HepG2 (cell line): ENCODE measurements at regions not wholly inside any gene's neighbourhood (a gene's known extent, or its start where the extent isn't known, plus 50 kb on each side); places are given as distances from the start of the nearest gene placed in this dataset.

Source experiments
- DNMT1 ChIP-seq: sonication (generic); formaldehyde crosslinking; IDR thresholded peaks from 2 replicates; pipeline ENCODE4 v1.5.1; 2020; ENCODE audit warnings: mild to moderate bottlenecking, missing genetic modification reagents
- FOXK1 ChIP-seq: sonication (generic); formaldehyde crosslinking; IDR thresholded peaks from 2 replicates; pipeline ENCODE4 v1.4.0; 2020; ENCODE audit warnings: low read depth, missing genetic modification reagents, borderline replicate concordance
- GABPA ChIP-seq, 2 experiments: IDR thresholded peaks; 2 replicates each; pipeline ENCODE4 v1.6.1; 2011 to 2016; ENCODE audit warnings: low read depth in 2 of 2, low read length in 1 of 2, missing biosample characterization in 1 of 2, missing genetic modification characterization in 1 of 2
- HIC2 ChIP-seq: sonication (generic); formaldehyde crosslinking; IDR thresholded peaks from 2 replicates; pipeline ENCODE4 v1.9.0; 2022; ENCODE audit warnings: low read depth, missing genetic modification reagents
- KDM1A ChIP-seq: IDR thresholded peaks from 2 replicates; pipeline ENCODE4 v1.6.1; 2016; ENCODE audit warnings: missing compliant biosample characterization
- MIER3 ChIP-seq: IDR thresholded peaks from 2 replicates; pipeline ENCODE4 v1.6.1; 2016; ENCODE audit warnings: missing compliant biosample characterization, borderline replicate concordance
- MXI1 ChIP-seq: IDR thresholded peaks from 3 replicates; pipeline ENCODE4 v1.6.1; 2012; ENCODE audit warnings: low read depth, low read length, inconsistent platforms, borderline replicate concordance
- PBX3 ChIP-seq: sonication (generic); formaldehyde crosslinking; IDR thresholded peaks from 2 replicates; pipeline ENCODE4 v1.8.1; 2023; ENCODE audit warnings: missing genetic modification reagents, inconsistent platforms, borderline replicate concordance
- STAT5B ChIP-seq: sonication (generic); formaldehyde crosslinking; IDR thresholded peaks from 2 replicates; pipeline ENCODE4 v1.4.0; 2020; ENCODE audit warnings: missing genetic modification reagents
- ZNF281 ChIP-seq: sonication (generic); formaldehyde crosslinking; IDR thresholded peaks from 2 replicates; pipeline ENCODE4 v1.4.0; 2020; ENCODE audit warnings: missing genetic modification reagents, borderline replicate concordance
- TF ChIP-seq, protein P1 (sequence below): IDR thresholded peaks from 2 replicates; pipeline ENCODE4 v1.6.1; 2016; ENCODE audit warnings: low read depth, borderline replicate concordance
- TF ChIP-seq, protein P2 (sequence below): IDR thresholded peaks from 2 replicates; pipeline ENCODE4 v1.4.0; 2020; ENCODE audit warnings: mild to moderate bottlenecking, missing genetic modification reagents

DNA sequence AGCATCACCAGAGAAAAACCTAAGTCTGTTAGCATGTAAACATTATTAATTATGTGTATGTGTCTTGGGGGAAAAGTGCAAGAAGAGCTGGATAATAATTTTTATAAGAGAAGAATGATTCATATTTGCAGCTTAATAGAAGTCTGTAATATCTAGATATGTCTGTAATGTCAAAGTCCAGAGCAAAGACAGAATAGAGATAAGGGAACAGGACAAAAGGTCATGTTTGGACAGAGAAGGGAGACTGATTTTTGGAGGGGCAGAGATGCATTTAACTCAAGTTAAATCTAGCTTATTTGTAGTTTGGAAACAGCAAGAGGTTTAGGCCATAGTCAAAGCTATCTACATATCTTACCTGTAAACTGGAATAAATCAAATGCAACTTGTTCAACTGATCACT is 61.2 kb downstream of the MAGED1 start:
- no peak for TF ChIP-seq ZNF281 (CRISPR knock-in tag)
- no peak for TF ChIP-seq GABPA (IDR thresholded peaks at IDR 0.05; ENCODE audit: low read depth, low read length)
- no peak for TF ChIP-seq GABPA (CRISPR knock-in tag; IDR thresholded peaks at IDR 0.05; ENCODE audit: low read depth)
- TF ChIP-seq HIC2: no peak
- TF ChIP-seq DNMT1: no peak
- no peak for TF ChIP-seq PBX3 (CRISPR knock-in tag)
- no peak for TF ChIP-seq STAT5B
- no peak for TF ChIP-seq MXI1
- TF ChIP-seq FOXK1: no peak
- TF ChIP-seq KDM1A (CRISPR knock-in tag): no peak
- TF ChIP-seq, protein P1, sequence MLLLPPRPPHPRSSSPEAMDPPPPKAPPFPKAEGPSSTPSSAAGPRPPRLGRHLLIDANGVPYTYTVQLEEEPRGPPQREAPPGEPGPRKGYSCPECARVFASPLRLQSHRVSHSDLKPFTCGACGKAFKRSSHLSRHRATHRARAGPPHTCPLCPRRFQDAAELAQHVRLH (CRISPR knock-in tag): no peak
- TF ChIP-seq, protein P2, sequence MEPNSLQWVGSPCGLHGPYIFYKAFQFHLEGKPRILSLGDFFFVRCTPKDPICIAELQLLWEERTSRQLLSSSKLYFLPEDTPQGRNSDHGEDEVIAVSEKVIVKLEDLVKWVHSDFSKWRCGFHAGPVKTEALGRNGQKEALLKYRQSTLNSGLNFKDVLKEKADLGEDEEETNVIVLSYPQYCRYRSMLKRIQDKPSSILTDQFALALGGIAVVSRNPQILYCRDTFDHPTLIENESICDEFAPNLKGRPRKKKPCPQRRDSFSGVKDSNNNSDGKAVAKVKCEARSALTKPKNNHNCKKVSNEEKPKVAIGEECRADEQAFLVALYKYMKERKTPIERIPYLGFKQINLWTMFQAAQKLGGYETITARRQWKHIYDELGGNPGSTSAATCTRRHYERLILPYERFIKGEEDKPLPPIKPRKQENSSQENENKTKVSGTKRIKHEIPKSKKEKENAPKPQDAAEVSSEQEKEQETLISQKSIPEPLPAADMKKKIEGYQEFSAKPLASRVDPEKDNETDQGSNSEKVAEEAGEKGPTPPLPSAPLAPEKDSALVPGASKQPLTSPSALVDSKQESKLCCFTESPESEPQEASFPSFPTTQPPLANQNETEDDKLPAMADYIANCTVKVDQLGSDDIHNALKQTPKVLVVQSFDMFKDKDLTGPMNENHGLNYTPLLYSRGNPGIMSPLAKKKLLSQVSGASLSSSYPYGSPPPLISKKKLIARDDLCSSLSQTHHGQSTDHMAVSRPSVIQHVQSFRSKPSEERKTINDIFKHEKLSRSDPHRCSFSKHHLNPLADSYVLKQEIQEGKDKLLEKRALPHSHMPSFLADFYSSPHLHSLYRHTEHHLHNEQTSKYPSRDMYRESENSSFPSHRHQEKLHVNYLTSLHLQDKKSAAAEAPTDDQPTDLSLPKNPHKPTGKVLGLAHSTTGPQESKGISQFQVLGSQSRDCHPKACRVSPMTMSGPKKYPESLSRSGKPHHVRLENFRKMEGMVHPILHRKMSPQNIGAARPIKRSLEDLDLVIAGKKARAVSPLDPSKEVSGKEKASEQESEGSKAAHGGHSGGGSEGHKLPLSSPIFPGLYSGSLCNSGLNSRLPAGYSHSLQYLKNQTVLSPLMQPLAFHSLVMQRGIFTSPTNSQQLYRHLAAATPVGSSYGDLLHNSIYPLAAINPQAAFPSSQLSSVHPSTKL (CRISPR knock-in tag): no peak
- TF ChIP-seq MIER3 (CRISPR knock-in tag): no peak
